H9 (cell line): ENCODE measurements at regions not wholly inside any gene's neighbourhood (a gene's known extent, or its start where the extent isn't known, plus 50 kb on each side); places are given as distances from the start of the nearest gene placed in this dataset.

ENCODE experiments used
- DNase-seq: peaks from one replicate; pipeline ENCODE4 v3.0.0-alpha.2; 2017
- H2AFZ ChIP-seq: one replicate; pipeline ENCODE4 v1.6.1; 2013; ENCODE audit warnings: mild to moderate bottlenecking, low read length, control low read depth, moderate library complexity
- H2AK5ac ChIP-seq: 2 replicates; pipeline ENCODE4 v1.6.1; 2013; ENCODE audit warnings: low read length, control low read depth, mixed read lengths; ENCODE audit not compliant: insufficient read length
- H2BK120ac ChIP-seq: one replicate; pipeline ENCODE4 v1.6.1; 2013; ENCODE audit warnings: low read depth, mild to moderate bottlenecking, low read length, control low read depth, inconsistent platforms; ENCODE audit not compliant: poor library complexity, severe bottlenecking
- H2BK12ac ChIP-seq: 2 replicates; pipeline ENCODE4 v1.6.1; 2013; ENCODE audit warnings: low read length, control low read depth, mixed read lengths, low read depth; ENCODE audit not compliant: insufficient read length
- H2BK15ac ChIP-seq: 2 replicates; pipeline ENCODE4 v1.6.1; 2013; ENCODE audit warnings: low read depth, low read length, control low read depth
- H2BK20ac ChIP-seq: one replicate; pipeline ENCODE4 v1.6.1; 2013; ENCODE audit warnings: low read depth, mild to moderate bottlenecking, low read length, control low read depth, inconsistent platforms; ENCODE audit not compliant: poor library complexity, severe bottlenecking
- H2BK5ac ChIP-seq: 2 replicates; pipeline ENCODE4 v1.6.1; 2013; ENCODE audit warnings: low read length, control low read depth, mixed read lengths; ENCODE audit not compliant: insufficient read length
- H3K14ac ChIP-seq: 2 replicates; pipeline ENCODE4 v1.6.1; 2013; ENCODE audit warnings: low read length, control low read depth; ENCODE audit not compliant: insufficient read depth
- H3K18ac ChIP-seq: 2 replicates; pipeline ENCODE4 v1.6.1; 2013; ENCODE audit warnings: low read depth, mild to moderate bottlenecking, mixed read lengths, low read length, control low read depth; ENCODE audit not compliant: insufficient read length
- H3K23ac ChIP-seq: 2 replicates; pipeline ENCODE4 v1.6.1; 2013; ENCODE audit warnings: low read length, control low read depth, mixed read lengths, low read depth; ENCODE audit not compliant: insufficient read length
- H3K23me2 ChIP-seq: 2 replicates; pipeline ENCODE4 v1.6.1; 2013; ENCODE audit warnings: low read depth, mild to moderate bottlenecking, mixed read lengths, low read length, control low read depth; ENCODE audit not compliant: insufficient read length, poor library complexity, severe bottlenecking
- H3K27ac ChIP-seq: 2 replicates; pipeline ENCODE4 v1.5.1; 2013; ENCODE audit warnings: low read length, control low read depth, mixed read lengths, low read depth; ENCODE audit not compliant: insufficient read length
- H3K27me3 ChIP-seq: 2 replicates; pipeline ENCODE4 v1.6.1; 2013; ENCODE audit warnings: low read length, control low read depth, inconsistent platforms; ENCODE audit not compliant: insufficient read depth
- H3K4ac ChIP-seq: 2 replicates; pipeline ENCODE4 v1.6.1; 2013; ENCODE audit warnings: low read depth, mild to moderate bottlenecking, control low read depth, inconsistent platforms, low read length, moderate library complexity
- H3K4me1 ChIP-seq: 2 replicates; pipeline ENCODE4 v1.6.1; 2013; ENCODE audit warnings: low read length, control low read depth, inconsistent platforms; ENCODE audit not compliant: insufficient read depth
- H3K4me2 ChIP-seq: 2 replicates; pipeline ENCODE4 v1.6.1; 2013; ENCODE audit warnings: low read length, control low read depth, mixed read lengths; ENCODE audit not compliant: insufficient read length, insufficient read depth
- H3K56ac ChIP-seq: 2 replicates; pipeline ENCODE4 v1.6.1; 2013; ENCODE audit warnings: low read depth, mild to moderate bottlenecking, mixed read lengths, low read length, control low read depth; ENCODE audit not compliant: insufficient read length
- H3K79me1 ChIP-seq: 2 replicates; pipeline ENCODE4 v1.6.1; 2013; ENCODE audit warnings: low read depth, mild to moderate bottlenecking, moderate library complexity, low read length, control low read depth, inconsistent platforms; ENCODE audit not compliant: insufficient read depth, poor library complexity, severe bottlenecking
- H3K79me2 ChIP-seq: 2 replicates; pipeline ENCODE4 v1.6.1; 2013; ENCODE audit warnings: low read length, control low read depth, inconsistent platforms; ENCODE audit not compliant: insufficient read depth
- H3K9ac ChIP-seq: 2 replicates; pipeline ENCODE4 v1.6.1; 2013; ENCODE audit warnings: low read length, control low read depth, mixed read lengths; ENCODE audit not compliant: insufficient read length; ENCODE audit errors: extremely low read depth
- H3K9me3 ChIP-seq: one replicate; pipeline ENCODE4 v1.6.1; 2013; ENCODE audit warnings: low read depth, low read length, inconsistent platforms; ENCODE audit not compliant: control insufficient read depth
- H3T11ph ChIP-seq: one replicate; pipeline ENCODE4 v1.6.1; 2013; ENCODE audit warnings: mild to moderate bottlenecking, low read length, control low read depth, inconsistent platforms
- H4K20me1 ChIP-seq: one replicate; pipeline ENCODE4 v1.6.1; 2013; ENCODE audit not compliant: control insufficient read depth, insufficient read length, insufficient read depth
- H4K5ac ChIP-seq: 2 replicates; pipeline ENCODE4 v1.6.1; 2013; ENCODE audit warnings: low read depth, mild to moderate bottlenecking, mixed read lengths, low read length, control low read depth; ENCODE audit not compliant: insufficient read length
- H4K8ac ChIP-seq: replicated peaks from 2 replicates; pipeline ENCODE4 v1.6.1; 2013; ENCODE audit warnings: low read length, control low read depth, mixed read lengths, low read depth; ENCODE audit not compliant: insufficient read length
- H4K91ac ChIP-seq: 2 replicates; pipeline ENCODE4 v1.6.1; 2013; ENCODE audit warnings: low read depth, mild to moderate bottlenecking, moderate library complexity, mixed read lengths, low read length, control low read depth; ENCODE audit not compliant: insufficient read length
- H3K27ac Mint-ChIP-seq, 3 experiments: 2 replicates in 2 of 3; 3 replicates in 1 of 3; pipeline ENCODE4 v1.8.0; 2020 to 2021; ENCODE audit warnings: mixed read lengths in 3 of 3, mild to moderate bottlenecking in 1 of 3, moderate library complexity in 1 of 3
- H3K27me3 Mint-ChIP-seq: 2 replicates; pipeline ENCODE4 v1.8.0; 2021; ENCODE audit warnings: low read depth, mild to moderate bottlenecking, moderate library complexity, mixed read lengths
- H3K36me3 Mint-ChIP-seq, 3 experiments: 2 replicates in 2 of 3; 3 replicates in 1 of 3; pipeline ENCODE4 v1.8.0; 2020 to 2021; ENCODE audit warnings: low read depth in 3 of 3, mixed read lengths in 3 of 3; ENCODE audit not compliant: insufficient read depth in 1 of 3
- H3K4me1 Mint-ChIP-seq, 2 experiments: 2 replicates each; pipeline ENCODE4 v1.8.0; 2020; ENCODE audit warnings: mixed read lengths in 2 of 2
- H3K4me3 Mint-ChIP-seq, 2 experiments: 2 replicates in 1 of 2; 3 replicates in 1 of 2; pipeline ENCODE4 v1.8.0; 2020 to 2021; ENCODE audit warnings: mild to moderate bottlenecking in 2 of 2, mixed read lengths in 2 of 2, moderate library complexity in 1 of 2
- H3K9me3 Mint-ChIP-seq, 2 experiments: 2 replicates in 1 of 2; 3 replicates in 1 of 2; pipeline ENCODE4 v1.8.0; 2020; ENCODE audit warnings: mild to moderate bottlenecking in 2 of 2, mixed read lengths in 2 of 2, moderate library complexity in 1 of 2
- CTCF ChIP-seq: fragments of 200-600 bp; sonication (generic); conservative IDR thresholded peaks from 3 replicates; pipeline ENCODE4 v1.8.0; 2021; ENCODE audit warnings: antibody characterized with exemption, mild to moderate bottlenecking
- WGBS: extraction: QIAGEN DNeasy Blood & Tissue Kit; methylation state at CpG from one replicate; pipeline ENCODE4 v1.1.7; 2013; ENCODE audit warnings: missing lambda C conversion rate, low lambda C conversion rate, mixed read lengths; ENCODE audit not compliant: insufficient read length; ENCODE audit errors: extremely low coverage; 5-methylcytosine and 5-hydroxymethylcytosine counted together

DNA sequence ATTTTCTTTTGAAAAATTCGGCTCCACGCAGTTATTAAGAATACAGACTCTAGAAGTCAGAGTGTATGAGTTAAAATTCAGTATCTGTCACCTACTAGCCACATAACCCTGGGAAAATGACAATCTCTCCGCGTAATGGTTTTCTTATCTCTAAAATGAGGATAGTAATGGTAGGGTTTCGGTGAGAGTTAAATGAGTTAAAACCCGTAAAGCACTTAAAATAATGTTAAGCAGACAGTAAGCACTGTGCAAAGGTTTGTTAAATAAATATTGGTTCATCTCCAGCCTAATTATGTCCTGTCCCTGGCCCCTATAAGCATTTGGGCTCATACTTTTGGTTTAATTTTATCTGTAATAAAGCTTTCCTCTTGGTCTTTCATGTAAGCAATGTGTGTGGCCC lies 350.8 kb upstream of the GRIA3 start:
- Mint-ChIP-seq H3K4me1 (peaks cover 2 to 4% of the 10 kb centered on the region in 2 experiments), H3K27me3 (no peaks in the 10 kb centered on the region), H3K27ac (no peak overlapping the region), H3K36me3 (no peaks in the 10 kb centered on the region; a peak in 1 of 7 replicates), H3K4me3 (no peak overlapping the region), H3K9me3 (peaks cover 6 to 47% of the 10 kb centered on the region in 2 experiments)
- Histone ChIP-seq H2BK5ac (no peak overlapping the region), H3K4ac (no peak overlapping the region), H3K9ac (no peak overlapping the region), H3K4me1 (no peaks in the 10 kb centered on the region), H4K5ac (no peak overlapping the region), H2BK20ac (no peak overlapping the region), H3T11ph (no peak overlapping the region), H4K91ac (no peak overlapping the region), H3K23ac (no peak overlapping the region), H4K8ac (no peak overlapping the region), H3K14ac (no peak overlapping the region), H3K56ac (no peak overlapping the region), H3K23me2 (no peaks in the 10 kb centered on the region), H2BK15ac (no peak overlapping the region), H3K79me2 (no peaks in the 10 kb centered on the region), H3K27ac (no peak overlapping the region), H2BK12ac (no peak overlapping the region), H2AK5ac (no peak overlapping the region), H2AFZ (no peak overlapping the region), H3K79me1 (no peaks in the 10 kb centered on the region), H3K9me3 (peaks cover 18% of the 10 kb centered on the region), H3K27me3 (no peaks in the 10 kb centered on the region), H3K18ac (no peak overlapping the region), H4K20me1 (no peaks in the 10 kb centered on the region), H2BK120ac (no peak overlapping the region), H3K4me2 (no peak overlapping the region)
- WGBS: no CpG with 5 or more reads among the region's 6 CpGs
- no peak for TF ChIP-seq CTCF
- DNase-seq: no peak
